C4-2B (cell line): ENCODE measurements at regions not wholly inside any gene's neighbourhood (a gene's known extent, or its start where the extent isn't known, plus 50 kb on each side); places are given as distances from the start of the nearest gene placed in this dataset.

Source experiments
- CTCF ChIP-seq: fragments of 450-650 bp; conservative IDR thresholded peaks from 2 replicates; pipeline ENCODE4 v1.5.1; 2017; ENCODE audit warnings: mild to moderate bottlenecking
- ZFX ChIP-seq: fragments of 450-650 bp; IDR thresholded peaks from 2 replicates; pipeline ENCODE4 v1.6.1; 2017

DNA sequence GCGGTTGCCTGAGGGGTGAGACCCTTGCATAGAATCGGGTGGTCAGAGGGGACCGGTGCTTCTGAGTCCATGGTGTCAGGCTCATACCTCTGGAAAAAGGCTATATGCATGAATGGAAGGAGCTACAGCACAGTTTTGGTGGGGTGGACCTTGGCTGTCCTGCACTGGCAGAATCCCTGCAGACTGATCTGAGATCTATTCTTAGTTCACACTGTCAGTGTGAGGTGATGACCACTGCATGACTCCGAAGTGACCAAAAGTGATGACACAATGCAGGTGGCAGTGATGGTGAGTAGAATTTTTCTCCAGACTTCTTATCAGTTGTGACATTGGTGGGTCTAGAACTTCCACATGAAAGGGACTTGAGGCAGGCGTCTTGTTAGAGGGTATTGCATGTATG lies 105.2 kb upstream of the SLC28A3 start:
- TF ChIP-seq CTCF (no peak), ZFX (no peak)
